HL-60 (cell line): ENCODE measurements at regions not wholly inside any gene's neighbourhood (a gene's known extent, or its start where the extent isn't known, plus 50 kb on each side); places are given as distances from the start of the nearest gene placed in this dataset.

Source experiments
- CTCF ChIP-seq: IDR thresholded peaks from one replicate; pipeline ENCODE4 v1.5.1; 2011; ENCODE audit warnings: low read length, control low read depth, inconsistent platforms; ENCODE audit not compliant: insufficient read depth
- GABPA ChIP-seq: IDR thresholded peaks from 2 replicates; pipeline ENCODE4 v1.6.1; 2012; ENCODE audit warnings: low read depth
- POLR2AphosphoS5 ChIP-seq: IDR thresholded peaks from 2 replicates; pipeline ENCODE4 v1.6.1; 2012; ENCODE audit warnings: low read depth
- SPI1 ChIP-seq: IDR thresholded peaks from 2 replicates; pipeline ENCODE4 v1.6.1; 2012; ENCODE audit warnings: low read depth, mild to moderate bottlenecking, borderline replicate concordance
- TF ChIP-seq, protein P1 (sequence below): IDR thresholded peaks from 2 replicates; pipeline ENCODE4 v1.6.1; 2012; ENCODE audit warnings: low read depth; ENCODE audit not compliant: insufficient replicate concordance

DNA sequence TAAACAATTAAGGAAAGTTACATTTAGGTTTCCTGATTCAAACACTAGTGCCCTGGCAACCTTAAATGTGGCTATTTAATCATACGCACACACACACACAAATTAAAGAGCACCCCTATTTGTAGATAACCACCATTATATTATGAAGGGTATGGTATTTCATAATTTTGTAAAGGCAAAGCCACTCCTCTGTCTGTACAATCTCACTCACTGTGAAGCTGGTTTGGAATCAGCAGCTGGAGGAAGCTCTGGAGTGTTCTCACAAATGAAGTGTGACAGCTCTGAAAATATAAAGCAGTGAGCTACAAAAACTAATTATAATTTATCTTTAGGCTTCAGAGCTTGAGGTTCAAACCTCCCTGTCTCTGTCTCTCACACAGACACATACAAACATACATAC lies 57.9 kb upstream of the KCNJ16 start:
- TF ChIP-seq CTCF = no peak
- TF ChIP-seq POLR2AphosphoS5 = no peak
- TF ChIP-seq SPI1 = no peak
- TF ChIP-seq, protein P1, sequence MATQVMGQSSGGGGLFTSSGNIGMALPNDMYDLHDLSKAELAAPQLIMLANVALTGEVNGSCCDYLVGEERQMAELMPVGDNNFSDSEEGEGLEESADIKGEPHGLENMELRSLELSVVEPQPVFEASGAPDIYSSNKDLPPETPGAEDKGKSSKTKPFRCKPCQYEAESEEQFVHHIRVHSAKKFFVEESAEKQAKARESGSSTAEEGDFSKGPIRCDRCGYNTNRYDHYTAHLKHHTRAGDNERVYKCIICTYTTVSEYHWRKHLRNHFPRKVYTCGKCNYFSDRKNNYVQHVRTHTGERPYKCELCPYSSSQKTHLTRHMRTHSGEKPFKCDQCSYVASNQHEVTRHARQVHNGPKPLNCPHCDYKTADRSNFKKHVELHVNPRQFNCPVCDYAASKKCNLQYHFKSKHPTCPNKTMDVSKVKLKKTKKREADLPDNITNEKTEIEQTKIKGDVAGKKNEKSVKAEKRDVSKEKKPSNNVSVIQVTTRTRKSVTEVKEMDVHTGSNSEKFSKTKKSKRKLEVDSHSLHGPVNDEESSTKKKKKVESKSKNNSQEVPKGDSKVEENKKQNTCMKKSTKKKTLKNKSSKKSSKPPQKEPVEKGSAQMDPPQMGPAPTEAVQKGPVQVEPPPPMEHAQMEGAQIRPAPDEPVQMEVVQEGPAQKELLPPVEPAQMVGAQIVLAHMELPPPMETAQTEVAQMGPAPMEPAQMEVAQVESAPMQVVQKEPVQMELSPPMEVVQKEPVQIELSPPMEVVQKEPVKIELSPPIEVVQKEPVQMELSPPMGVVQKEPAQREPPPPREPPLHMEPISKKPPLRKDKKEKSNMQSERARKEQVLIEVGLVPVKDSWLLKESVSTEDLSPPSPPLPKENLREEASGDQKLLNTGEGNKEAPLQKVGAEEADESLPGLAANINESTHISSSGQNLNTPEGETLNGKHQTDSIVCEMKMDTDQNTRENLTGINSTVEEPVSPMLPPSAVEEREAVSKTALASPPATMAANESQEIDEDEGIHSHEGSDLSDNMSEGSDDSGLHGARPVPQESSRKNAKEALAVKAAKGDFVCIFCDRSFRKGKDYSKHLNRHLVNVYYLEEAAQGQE = no peak
- TF ChIP-seq GABPA = no peak
